ENCODE measurements at regions not wholly inside any gene's neighbourhood (a gene's known extent, or its start where the extent isn't known, plus 50 kb on each side); places are given as distances from the start of the nearest gene placed in this dataset.

DNA sequence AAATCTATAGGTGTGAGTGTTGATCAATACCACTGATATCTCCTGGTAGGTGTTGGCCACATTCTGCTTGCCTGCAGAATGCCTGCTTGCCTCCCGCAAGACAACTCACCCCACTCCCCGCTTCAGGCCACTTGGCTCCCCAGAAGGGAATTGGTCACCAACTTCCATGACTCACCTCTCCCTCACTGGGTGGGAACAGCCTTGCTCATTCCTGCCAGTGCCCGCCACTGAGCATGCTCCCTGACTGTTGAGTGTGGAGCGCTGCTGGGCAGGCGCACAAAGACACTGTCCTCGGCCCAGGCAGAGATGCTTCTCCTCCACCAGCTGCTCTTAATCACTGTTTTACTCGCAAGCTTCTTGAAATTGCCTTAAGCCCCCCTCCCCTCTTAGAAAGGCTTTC is 57.3 kb upstream of the PPP2R3A start:
- 48 to 66% methylated on average over 7 of the region's 7 CpGs for WGBS, 2 donors
- no peaks in the 10 kb centered on the region for H3K9me3 ChIP-seq (ENCODE audit: control insufficient read depth in 2 of 2, insufficient read depth in 1 of 2, low read depth in 1 of 2, low read length in 1 of 2)
- no peaks in the 10 kb centered on the region for H3K27me3 ChIP-seq (ENCODE audit: control insufficient read depth in 1 of 2, insufficient read depth in 2 of 2, low read length in 2 of 2)
- peaks cover 0 to 6% of the 10 kb centered on the region in 2 donors for H3K4me1 ChIP-seq (ENCODE audit: control insufficient read depth in 2 of 2, insufficient read depth in 2 of 2, low read length in 1 of 2)
- peak overlapping the region; percentile 79 to 89 for H3K27ac ChIP-seq (ENCODE audit: low read depth in 2 of 2, low read length in 1 of 2)
- no peaks in the 10 kb centered on the region for H3K36me3 ChIP-seq (ENCODE audit: control insufficient read depth in 2 of 2, insufficient read depth in 2 of 2, low read length in 1 of 2)
- H3K4me3 ChIP-seq (ENCODE audit: low read depth in 1 of 2, low read length in 2 of 2), result peak overlapping the region in 1 of 2 donors; percentile 27

DNA sequence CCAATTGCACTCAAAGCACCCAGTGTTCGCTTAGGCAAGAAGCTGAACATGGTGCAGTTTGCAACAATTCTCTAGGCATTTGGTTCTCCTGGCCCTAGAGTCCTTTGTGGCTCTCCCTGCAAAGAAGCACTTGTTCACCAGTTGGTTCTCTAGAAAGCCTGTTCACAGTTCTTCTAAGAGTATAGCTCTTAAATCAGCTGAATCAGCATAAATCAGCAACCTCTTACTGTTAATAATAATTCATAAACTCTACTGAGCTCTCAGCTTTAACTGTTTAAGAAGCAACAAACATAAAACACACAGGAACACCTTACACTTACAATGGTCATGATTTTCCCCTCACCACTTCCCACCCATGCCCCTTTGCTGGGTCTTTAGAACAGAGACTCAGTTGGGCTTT is 56.8 kb upstream of the PPP2R3A start:
- H3K4me3 ChIP-seq (ENCODE audit: low read depth in 1 of 2, low read length in 2 of 2), result no peak overlapping the region
- H3K27me3 ChIP-seq (ENCODE audit: control insufficient read depth in 1 of 2, insufficient read depth in 2 of 2, low read length in 2 of 2), result no peaks in the 10 kb centered on the region
- H3K9me3 ChIP-seq (ENCODE audit: control insufficient read depth in 2 of 2, insufficient read depth in 1 of 2, low read depth in 1 of 2, low read length in 1 of 2), result no peaks in the 10 kb centered on the region
- WGBS, 2 donors, result 91 to 94% methylated on average over 1 of the region's 1 CpG
- H3K36me3 ChIP-seq (ENCODE audit: control insufficient read depth in 2 of 2, insufficient read depth in 2 of 2, low read length in 1 of 2), result no peaks in the 10 kb centered on the region
- H3K4me1 ChIP-seq (ENCODE audit: control insufficient read depth in 2 of 2, insufficient read depth in 2 of 2, low read length in 1 of 2), result peaks cover 0 to 6% of the 10 kb centered on the region in 2 donors
- H3K27ac ChIP-seq (ENCODE audit: low read depth in 2 of 2, low read length in 1 of 2), result peak overlapping the region; percentile 79 to 89

DNA sequence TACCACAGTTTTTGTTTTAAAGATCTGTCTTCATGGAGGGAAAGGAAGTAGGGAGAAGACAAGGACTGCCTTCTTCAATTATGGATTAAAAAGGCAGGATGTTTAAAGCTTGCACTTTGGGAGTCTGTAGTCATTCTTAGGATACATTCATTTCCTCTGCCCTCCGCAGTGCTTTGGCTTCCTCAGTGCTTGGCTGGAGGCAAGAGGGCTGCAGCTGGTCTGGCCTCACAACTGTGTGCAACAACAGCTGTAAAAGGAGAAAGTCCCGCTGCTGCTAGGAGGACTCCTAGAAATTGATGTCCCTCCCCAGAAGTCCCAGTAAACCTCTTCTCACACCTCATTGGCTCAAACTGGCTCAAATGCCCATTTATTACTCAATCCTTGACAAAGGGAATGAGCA is 54.4 kb upstream of the PPP2R3A start:
- WGBS, 2 donors, result 50 to 66% methylated on average over 2 of the region's 2 CpGs
- no peak overlapping the region for H3K27ac ChIP-seq (ENCODE audit: low read depth in 2 of 2, low read length in 1 of 2)
- no peak overlapping the region for H3K4me3 ChIP-seq (ENCODE audit: low read depth in 1 of 2, low read length in 2 of 2)
- no peaks in the 10 kb centered on the region for H3K9me3 ChIP-seq (ENCODE audit: control insufficient read depth in 2 of 2, insufficient read depth in 1 of 2, low read depth in 1 of 2, low read length in 1 of 2)
- H3K4me1 ChIP-seq (ENCODE audit: control insufficient read depth in 2 of 2, insufficient read depth in 2 of 2, low read length in 1 of 2), result peaks cover 0 to 6% of the 10 kb centered on the region in 2 donors
- no peaks in the 10 kb centered on the region for H3K27me3 ChIP-seq (ENCODE audit: control insufficient read depth in 1 of 2, insufficient read depth in 2 of 2, low read length in 2 of 2)
- H3K36me3 ChIP-seq (ENCODE audit: control insufficient read depth in 2 of 2, insufficient read depth in 2 of 2, low read length in 1 of 2), result no peaks in the 10 kb centered on the region

DNA sequence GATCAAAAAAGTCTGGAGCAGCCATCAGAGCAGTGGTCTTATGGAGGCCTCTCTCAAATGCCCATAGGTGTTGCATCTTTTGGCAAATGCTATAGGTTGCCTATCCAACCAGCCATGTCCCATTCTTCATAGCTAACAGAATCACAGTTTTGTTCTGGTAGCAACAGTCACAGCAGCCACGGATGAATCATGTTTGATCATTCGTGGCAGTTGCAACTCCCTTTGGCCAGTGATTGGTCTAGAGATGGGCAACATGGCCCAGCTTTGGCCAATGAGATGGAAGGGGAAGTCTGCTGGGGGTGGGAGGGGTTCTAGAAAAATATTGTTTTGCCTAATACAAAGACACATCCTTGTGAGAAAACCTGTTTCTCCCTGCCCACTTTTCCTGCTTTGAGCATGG is 50.3 kb upstream of the PPP2R3A start:
- Histone ChIP-seq H3K27me3 (ENCODE audit: control insufficient read depth in 1 of 2, insufficient read depth in 2 of 2, low read length in 2 of 2) (no peaks in the 10 kb centered on the region), H3K9me3 (ENCODE audit: control insufficient read depth in 2 of 2, insufficient read depth in 1 of 2, low read depth in 1 of 2, low read length in 1 of 2) (no peaks in the 10 kb centered on the region), H3K4me3 (ENCODE audit: low read depth in 1 of 2, low read length in 2 of 2) (no peak overlapping the region), H3K27ac (ENCODE audit: low read depth in 2 of 2, low read length in 1 of 2) (no peak overlapping the region), H3K36me3 (ENCODE audit: control insufficient read depth in 2 of 2, insufficient read depth in 2 of 2, low read length in 1 of 2) (no peaks in the 10 kb centered on the region), H3K4me1 (ENCODE audit: control insufficient read depth in 2 of 2, insufficient read depth in 2 of 2, low read length in 1 of 2) (peaks cover 0 to 3% of the 10 kb centered on the region in 2 donors)
- 52 to 57% methylated on average over 2 of the region's 2 CpGs for WGBS, 2 donors

All from esophagus (tissue), 2 donors.